Body of pancreas (tissue), 4 donors: ENCODE measurements at regions not wholly inside any gene's neighbourhood (a gene's known extent, or its start where the extent isn't known, plus 50 kb on each side); places are given as distances from the start of the nearest gene placed in this dataset.
A peak's percentile ranks its signal among the peaks of the same experiment; 100 is the strongest.

Experiments
- ATAC-seq: fragments of 150-250 bp; one replicate; pipeline ENCODE4 v1.9.1; 2016
- DNase-seq, 4 donors: peaks; one replicate each; pipeline ENCODE4 v3.0.0-alpha.2; 2019
- H3K27ac ChIP-seq, 4 donors: fragments of 200-600 bp; sonication (generic); 1 replicate in 3 of 4; 2 replicates in 1 of 4; pipeline versions ENCODE4 v1.5.1 to v1.6.1; 2016 to 2019; ENCODE audit warnings: mild to moderate bottlenecking in 1 of 4, mixed read lengths in 1 of 4, moderate library complexity in 1 of 4
- H3K27me3 ChIP-seq, 2 donors: fragments of 200-600 bp; sonication (generic); one replicate each; pipeline ENCODE4 v1.6.0; 2016; ENCODE audit warnings: mild to moderate bottlenecking in 1 of 2
- H3K36me3 ChIP-seq, 2 donors: fragments of 200-600 bp; sonication (generic); replicated peaks in 1 of 2; 2 replicates each; pipeline ENCODE4 v1.5.1; 2016; ENCODE audit warnings: low read depth in 2 of 2; ENCODE audit not compliant: insufficient read depth in 1 of 2
- H3K4me1 ChIP-seq: fragments of 200-600 bp; sonication (generic); one replicate; pipeline ENCODE4 v1.6.0; 2016
- H3K4me3 ChIP-seq, 2 donors: fragments of 200-600 bp; sonication (generic); 1 replicate in 1 of 2; 2 replicates in 1 of 2; pipeline ENCODE4 v1.5.1; 2016 to 2019
- H3K9me3 ChIP-seq, 3 donors: fragments of 200-600 bp; sonication (generic); 1 replicate in 2 of 3; 2 replicates in 1 of 3; pipeline ENCODE4 v1.5.1; 2016
- CTCF ChIP-seq, 7 experiments: fragments of 450-650 bp in 4 of 7; fragments of 200-600 bp in 3 of 7; sonication (generic) in 3 of 7; IDR thresholded peaks; one replicate each; pipeline ENCODE4 v1.5.1; 2016 to 2019; ENCODE audit warnings: antibody characterized with exemption in 7 of 7
- POLR2A ChIP-seq, 3 donors: fragments of 450-650 bp; IDR thresholded peaks; one replicate each; pipeline ENCODE4 v1.6.1; 2016; ENCODE audit warnings: antibody characterized with exemption in 3 of 3, mild to moderate bottlenecking in 2 of 3
- WGBS, 2 donors: methylation state at CpG; one replicate each; pipeline ENCODE4 v1.1.5; 2017; 5-methylcytosine and 5-hydroxymethylcytosine counted together
- intact Hi-C: fragments of 100-400 bp; cut with DNase I; formaldehyde crosslinking; loops from one replicate; pipeline ENCODE4 v1.15.1; 2023

- TF ChIP-seq POLR2A (IDR thresholded peaks at IDR 0.05) = no peak
- no peak for TF ChIP-seq CTCF (IDR thresholded peaks at IDR 0.05)
- Histone ChIP-seq H3K4me3 (no peak overlapping the region), H3K27me3 (no peaks in the 10 kb centered on the region), H3K36me3 (no peaks in the 10 kb centered on the region), H3K4me1 (no peaks in the 10 kb centered on the region), H3K27ac (no peak overlapping the region), H3K9me3 (no peaks in the 10 kb centered on the region)
- ATAC-seq (no peak), DNase-seq (no peak)
- WGBS, 2 donors = 80 to 91% methylated on average over 1 of the region's 1 CpG
- intact Hi-C loops = no loop called here
Measured at GRCh38 chr1:47696404-47696736, 258.5 kb downstream of the FOXD2 start.

- no peak overlapping the region for H3K27ac ChIP-seq
- no peak for TF ChIP-seq POLR2A (IDR thresholded peaks at IDR 0.05)
- ATAC-seq (no peak), DNase-seq (peak in 1 of 4 donors; percentile 20)
- 86 to 88% methylated on average over 6 of the region's 6 CpGs for WGBS, 2 donors
- no peaks in the 10 kb centered on the region for H3K9me3 ChIP-seq
- intact Hi-C loops = no loop called here
- no peak overlapping the region for H3K4me3 ChIP-seq
- no peaks in the 10 kb centered on the region for H3K4me1 ChIP-seq
- no peaks in the 10 kb centered on the region for H3K36me3 ChIP-seq
- no peaks in the 10 kb centered on the region for H3K27me3 ChIP-seq
Measured at GRCh38 chr1:47696737-47697441, 259.0 kb downstream of the FOXD2 start.

GRCh38 chr1:47697616-47698335 is 259.9 kb downstream of the FOXD2 start:
- no peaks in the 10 kb centered on the region for H3K9me3 ChIP-seq
- intact Hi-C loops = no loop called here
- TF ChIP-seq POLR2A (IDR thresholded peaks at IDR 0.05) = no peak
- no peak for TF ChIP-seq CTCF (IDR thresholded peaks at IDR 0.05)
- no peaks in the 10 kb centered on the region for H3K27me3 ChIP-seq
- no peak overlapping the region for H3K27ac ChIP-seq
- no peak for ATAC-seq
- no peaks in the 10 kb centered on the region for H3K4me1 ChIP-seq
- DNase-seq = no peak
- H3K4me3 ChIP-seq = no peak overlapping the region
- 81 to 83% methylated on average over 7 of the region's 7 CpGs for WGBS, 2 donors
- no peaks in the 10 kb centered on the region for H3K36me3 ChIP-seq

GRCh38 chr1:47699492-47700235 is 261.8 kb downstream of the FOXD2 start:
- Histone ChIP-seq H3K4me1 (no peaks in the 10 kb centered on the region), H3K27ac (no peak overlapping the region), H3K36me3 (no peaks in the 10 kb centered on the region), H3K9me3 (no peaks in the 10 kb centered on the region), H3K4me3 (no peak overlapping the region), H3K27me3 (no peaks in the 10 kb centered on the region)
- WGBS, 2 donors = 64 to 71% methylated on average over 5 of the region's 5 CpGs
- DNase-seq (no peak), ATAC-seq (no peak)
- intact Hi-C loops = no loop called here
- no peak for TF ChIP-seq CTCF (IDR thresholded peaks at IDR 0.05)
- no peak for TF ChIP-seq POLR2A (IDR thresholded peaks at IDR 0.05)

- no peak for ATAC-seq
- TF ChIP-seq CTCF (IDR thresholded peaks at IDR 0.05) = no peak
- no peak for TF ChIP-seq POLR2A (IDR thresholded peaks at IDR 0.05)
- no peaks in the 10 kb centered on the region for H3K9me3 ChIP-seq
- 71 to 95% methylated on average over 2 of the region's 2 CpGs for WGBS, 2 donors
- H3K27me3 ChIP-seq = no peaks in the 10 kb centered on the region
- H3K27ac ChIP-seq = no peak overlapping the region
- no peaks in the 10 kb centered on the region for H3K4me1 ChIP-seq
- no peak for DNase-seq
- no peak overlapping the region for H3K4me3 ChIP-seq
- no peaks in the 10 kb centered on the region for H3K36me3 ChIP-seq
- intact Hi-C loops = no loop called here
Measured at GRCh38 chr1:47701283-47701682, 263.4 kb downstream of the FOXD2 start.
